NCI-H146 (cell line): ENCODE measurements at regions not wholly inside any gene's neighbourhood (a gene's known extent, or its start where the extent isn't known, plus 50 kb on each side); places are given as distances from the start of the nearest gene placed in this dataset.

Experiments
- DNase-seq: peaks from one replicate; lab custom pipeline; 2025; lab: John Stamatoyannopoulos, UW

DNA sequence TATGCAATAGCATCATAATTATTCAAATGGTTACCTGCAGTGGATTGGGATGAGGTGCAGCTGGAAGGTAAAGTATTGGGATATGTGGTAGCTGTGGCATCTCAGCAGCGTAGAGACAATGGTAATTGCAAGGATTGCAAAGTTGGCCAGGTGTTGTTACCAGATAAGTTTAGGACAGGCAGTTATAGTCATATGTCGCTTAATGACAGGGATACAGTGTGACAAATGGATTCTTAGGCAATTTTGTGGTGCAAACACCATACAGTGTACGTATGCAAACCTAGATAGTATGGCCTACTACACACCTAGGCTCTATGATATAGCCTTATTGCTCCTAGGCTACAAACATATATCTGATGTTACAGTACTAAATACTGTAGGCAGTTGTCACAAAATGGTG, 163.5 kb upstream of the LYZL2 start:
- no peak for DNase-seq

DNA sequence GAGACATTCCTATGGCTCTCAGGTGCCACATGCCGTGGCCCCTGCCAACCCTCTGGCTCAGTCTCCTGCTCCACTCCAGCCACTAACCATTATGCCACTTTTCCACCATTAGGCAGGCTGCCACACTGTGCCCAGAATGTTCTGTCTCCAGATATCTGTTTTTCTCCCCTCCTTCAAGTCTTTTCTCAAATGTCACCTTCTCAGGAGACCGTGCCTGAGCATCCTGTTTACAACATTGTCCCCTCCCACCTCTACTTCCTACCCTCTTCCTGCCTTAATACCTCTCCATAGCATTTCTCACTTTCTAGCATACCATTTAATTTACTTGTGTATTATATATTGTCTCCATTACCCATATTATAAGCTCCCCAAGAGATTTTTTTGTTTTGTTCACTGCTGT, 162.5 kb upstream of the LYZL2 start:
- DNase-seq: no peak

DNA sequence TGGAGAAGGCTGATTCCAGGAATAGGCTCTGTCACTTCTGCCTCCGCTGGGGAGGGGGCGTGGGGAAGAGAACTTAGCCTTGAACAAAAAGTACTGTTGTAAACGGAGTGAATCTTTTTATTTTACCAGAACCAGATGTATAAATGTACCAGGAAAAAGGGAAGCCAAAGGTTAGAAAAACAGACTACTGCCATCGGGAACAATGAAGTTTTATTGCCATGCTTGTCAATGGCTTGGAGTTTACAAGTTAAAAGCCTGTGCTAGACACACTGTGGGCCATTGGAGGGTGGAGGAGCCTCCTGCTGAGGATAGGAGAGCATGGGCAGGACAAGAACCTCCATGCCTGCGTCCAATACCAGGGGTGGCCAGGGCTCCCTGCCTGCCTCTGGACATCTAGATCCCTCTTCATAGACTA, 161.7 kb upstream of the LYZL2 start:
- DNase-seq: no peak

DNA sequence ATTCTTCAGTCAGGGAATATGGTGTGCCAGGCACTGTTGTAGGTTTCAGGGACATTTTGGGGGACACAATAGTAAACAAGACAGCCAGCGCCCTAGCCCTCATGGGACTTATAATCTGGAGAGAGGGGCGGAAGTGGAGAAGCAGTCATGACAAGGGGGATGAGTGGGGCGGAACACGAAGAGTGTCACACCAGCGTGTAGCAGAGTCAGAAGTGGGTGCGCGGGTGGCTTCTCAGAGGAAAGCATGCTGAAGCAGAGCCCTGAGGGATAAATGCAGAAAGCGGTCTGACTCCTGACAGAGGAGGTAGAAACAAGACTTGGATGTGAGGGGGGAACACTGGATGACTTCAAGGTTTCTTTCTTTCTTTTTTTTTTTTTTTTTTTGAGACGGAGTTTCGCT, 160.3 kb upstream of the LYZL2 start:
- no peak for DNase-seq

DNA sequence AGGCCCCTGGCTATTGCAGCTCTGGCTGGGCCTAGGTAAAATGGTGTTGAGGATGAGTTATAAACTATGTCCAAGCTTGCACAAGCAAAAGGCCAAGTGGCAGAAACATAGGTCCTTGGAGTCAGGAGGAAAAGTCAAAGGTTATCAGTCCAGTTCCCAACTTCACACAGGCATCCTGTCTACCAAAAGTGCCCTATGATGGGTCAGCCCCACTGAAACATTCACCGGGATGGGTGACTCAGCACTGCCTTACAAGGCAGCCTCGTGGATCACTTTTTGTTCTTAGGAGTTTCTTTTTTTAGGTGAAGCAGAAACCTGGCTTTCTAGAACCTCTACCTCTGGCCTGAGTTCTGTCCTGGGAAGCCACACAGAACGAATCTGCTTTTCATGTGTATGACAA, 158.8 kb upstream of the LYZL2 start:
- no peak for DNase-seq

DNA sequence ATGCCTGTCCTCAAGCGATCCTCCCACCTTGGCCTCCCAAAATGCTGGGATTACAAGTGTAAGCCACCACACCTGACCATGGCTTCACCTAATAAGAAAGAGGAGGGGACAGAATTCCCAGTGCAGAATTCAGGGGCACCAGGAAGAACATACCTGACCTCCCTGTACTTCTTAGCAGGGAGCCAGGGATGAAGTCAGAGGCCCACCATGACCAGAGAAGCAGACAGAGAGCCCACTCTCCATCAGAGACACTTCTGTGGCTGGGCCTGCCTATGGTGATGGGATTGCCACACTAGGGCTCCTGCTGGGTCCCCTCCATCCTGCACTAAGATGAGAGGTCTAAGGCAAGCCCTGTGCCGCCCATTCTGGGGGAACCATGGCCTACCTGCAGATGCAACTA, 157.4 kb upstream of the LYZL2 start:
- DNase-seq: no peak

DNA sequence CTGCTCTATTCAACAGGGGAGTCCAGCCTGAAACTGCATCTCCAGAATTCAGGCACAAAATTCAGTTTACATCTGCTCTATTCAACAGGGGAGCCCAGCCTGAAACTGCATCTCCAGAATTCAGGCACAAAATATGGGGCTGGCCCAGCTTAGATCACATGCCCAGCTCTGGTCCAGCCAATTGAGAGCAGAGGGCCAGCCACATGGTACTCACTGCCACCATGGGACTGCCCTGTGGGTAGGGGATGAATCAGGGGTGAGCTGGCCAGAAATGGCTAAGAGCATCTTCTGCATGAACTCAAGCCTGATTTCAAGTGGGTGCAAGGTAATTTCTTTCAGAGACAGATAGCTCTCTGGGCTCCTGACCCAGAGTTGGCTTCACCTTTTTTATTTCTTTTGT, 156.6 kb upstream of the LYZL2 start:
- no peak for DNase-seq

DNA sequence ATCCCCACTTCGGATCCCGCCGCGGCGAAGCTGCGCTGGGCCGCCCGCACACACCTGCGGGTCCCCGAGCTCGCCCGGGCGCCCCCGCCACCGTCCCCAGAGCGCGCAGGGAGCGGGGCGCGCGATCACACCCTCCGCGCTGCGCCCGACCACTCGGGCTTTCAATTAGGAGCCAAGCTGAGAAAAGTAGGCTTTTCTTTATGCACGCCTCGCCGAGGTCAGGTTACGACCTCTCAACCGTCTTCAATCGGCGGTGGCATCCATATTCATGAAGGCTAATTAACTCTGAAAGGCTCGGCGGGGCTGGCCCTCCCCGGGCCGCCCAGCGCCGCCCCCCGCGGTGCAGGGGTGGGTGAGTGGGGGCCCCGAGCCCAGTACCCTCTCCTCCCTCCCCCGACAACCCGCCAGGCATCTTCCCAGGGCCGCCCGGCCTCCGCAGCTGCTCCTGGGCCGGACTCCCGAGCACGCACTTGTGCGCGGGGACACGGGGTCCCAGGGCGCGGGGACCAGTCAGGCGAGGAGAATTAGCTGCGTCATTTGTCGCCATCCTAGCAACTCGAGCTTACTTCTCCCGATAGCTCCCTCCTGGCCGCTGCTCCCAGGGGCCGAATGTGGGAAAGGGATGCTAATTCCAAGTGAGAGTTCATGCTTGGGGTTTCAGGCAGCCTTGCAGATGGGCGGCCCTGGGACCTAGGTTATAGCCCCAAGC, 155.5 kb upstream of the LYZL2 start:
- peak; percentile 21 for DNase-seq

DNA sequence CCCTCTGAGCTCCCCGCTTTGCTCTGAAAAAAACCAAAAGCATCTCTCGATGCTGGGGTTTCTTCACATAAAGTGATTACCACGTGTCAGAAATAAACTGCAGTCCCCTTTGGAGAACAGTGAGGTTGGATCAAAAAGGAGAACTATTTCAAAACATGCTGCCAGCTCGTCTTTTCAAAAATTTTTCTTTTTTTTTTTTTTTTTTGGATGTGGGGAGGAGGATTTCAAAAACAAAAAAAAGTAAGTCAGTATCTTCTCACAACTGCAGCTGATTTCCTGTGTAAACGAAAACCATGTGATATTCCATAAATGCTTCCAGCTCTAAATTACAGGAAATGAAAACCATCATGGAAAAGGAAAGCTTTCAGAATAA, 155.0 kb upstream of the LYZL2 start:
- DNase-seq: no peak

DNA sequence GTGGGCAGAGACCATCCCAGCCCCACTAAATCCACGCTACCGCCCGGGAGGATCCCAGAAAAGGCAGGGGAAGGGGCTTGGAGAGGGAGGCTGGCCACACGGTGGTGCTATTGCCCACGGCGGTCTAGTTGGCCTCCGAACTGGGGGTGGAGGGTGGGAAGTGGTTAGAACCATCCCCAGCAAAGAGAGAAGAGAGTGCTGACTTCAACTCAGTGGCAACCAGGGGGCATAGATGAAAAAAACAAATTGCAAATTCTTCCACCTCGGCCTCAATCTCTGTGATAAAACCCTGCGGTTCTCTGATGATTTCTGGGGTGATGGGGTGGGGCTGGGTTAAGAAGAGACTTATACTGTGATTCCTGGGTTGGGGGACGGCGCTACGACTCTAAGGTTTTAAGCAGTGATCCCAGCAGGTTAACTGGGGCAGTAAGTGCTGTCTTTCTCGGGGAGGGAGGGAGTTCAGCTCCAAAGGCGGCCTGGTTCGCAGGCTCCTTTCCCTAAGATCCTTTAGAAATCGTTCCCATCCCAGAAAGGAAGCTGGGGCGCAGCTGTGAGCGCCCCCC, 154.5 kb upstream of the LYZL2 start:
- peak; percentile 23 for DNase-seq

DNA sequence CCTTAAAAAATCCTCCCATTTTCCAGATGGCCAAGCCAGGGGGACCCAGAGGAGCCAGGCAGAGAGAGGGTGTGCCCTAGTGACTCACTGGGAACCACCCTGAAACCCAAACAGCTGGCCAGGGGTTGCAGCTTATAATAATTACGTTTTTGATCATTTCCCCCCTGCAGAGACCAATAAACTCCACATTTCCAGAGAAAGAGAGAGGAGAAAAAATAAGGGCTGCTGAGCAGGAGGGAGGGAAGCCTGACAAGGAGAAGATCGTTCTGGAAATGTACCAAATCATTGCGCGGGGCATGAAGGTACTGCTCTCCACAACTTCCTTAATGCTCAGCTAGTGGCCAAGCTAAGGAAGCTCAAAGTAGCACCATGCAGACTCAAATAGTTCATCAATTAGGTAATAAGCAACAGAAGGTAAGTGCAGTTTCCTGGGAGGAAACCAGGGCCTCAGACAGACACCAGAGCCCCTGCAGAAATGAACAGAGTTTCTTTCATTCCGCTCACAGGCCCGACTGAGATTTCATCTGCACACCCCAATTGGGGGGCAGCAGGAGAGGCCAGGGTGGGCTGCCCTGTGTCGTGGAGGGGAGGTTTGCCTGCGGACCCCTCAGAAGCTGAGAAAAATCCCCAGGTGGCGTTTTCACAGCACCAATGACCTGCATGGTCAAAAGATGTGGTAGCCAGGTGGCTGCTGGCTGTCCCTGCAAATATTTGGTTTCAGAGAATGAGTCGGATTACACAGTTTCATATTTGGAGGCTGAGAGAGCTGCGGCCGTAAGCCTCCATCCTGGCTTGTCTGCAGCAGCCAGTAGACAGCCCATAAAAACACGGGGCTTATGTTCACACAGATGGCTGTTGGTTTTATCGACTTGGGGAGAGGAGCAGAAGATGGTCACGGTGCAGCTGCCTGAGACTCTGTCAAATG, 153.2 kb upstream of the LYZL2 start:
- DNase-seq: no peak

DNA sequence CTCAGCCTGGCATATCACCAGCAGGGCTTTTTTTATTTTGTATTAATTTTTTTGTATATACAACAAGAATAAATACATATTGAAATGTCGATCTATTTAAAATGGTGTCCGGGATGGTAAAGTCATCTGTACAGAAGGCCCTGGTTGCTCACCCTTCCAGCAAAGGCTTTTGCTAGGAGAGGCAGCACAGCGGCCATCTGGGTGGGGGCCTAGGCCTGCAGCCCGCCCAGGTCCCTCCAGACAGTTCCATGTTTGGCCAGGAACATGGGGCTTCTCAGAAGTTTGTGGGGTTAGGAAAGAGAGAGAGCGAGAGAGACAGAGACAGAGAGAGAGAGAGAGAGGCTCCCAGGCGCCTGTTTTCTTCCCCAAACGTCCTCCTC, 152.6 kb upstream of the LYZL2 start:
- no peak for DNase-seq

DNA sequence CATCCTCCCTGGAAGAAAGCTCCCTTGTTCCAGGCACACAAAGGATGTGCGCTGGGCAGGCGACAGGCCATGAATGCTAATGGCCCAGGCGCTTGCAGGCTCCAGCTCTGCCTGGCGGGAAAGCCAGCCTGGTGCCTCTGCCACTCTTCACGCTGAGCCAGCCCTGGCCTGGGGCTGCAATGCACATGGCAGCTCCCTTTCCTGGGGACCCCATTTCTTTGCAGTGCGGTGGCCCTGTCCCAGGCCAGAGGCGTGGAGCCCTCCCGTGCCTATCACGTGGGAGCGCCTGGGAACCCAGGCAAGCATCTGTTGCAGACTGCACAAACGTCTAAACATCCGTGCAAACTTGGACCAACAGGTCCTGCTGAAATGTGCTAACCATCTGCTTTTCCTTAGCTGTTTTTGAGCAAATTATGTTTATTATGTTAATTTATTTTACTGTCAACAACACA, 152.1 kb upstream of the LYZL2 start:
- DNase-seq: no peak

DNA sequence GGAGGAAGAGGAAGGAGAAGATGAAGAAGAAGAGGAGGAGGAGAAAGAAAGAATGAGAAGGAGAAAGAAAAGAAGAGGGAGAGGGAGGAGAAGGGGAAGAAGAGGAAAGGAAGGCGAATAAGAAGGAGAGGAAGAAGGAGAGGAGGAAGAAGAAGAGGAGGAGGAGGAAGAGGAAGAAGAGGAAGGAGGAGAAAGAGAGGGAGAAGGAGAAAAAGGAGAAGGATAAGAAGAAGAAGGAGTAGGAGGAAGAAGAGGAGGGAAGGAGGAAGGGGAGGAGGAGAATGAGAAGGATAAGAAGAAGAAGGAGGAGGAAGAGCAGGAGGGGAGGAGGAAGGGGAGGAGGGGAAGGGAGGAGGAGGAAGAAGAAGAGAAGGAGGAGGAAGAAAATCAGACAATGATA, 149.2 kb upstream of the LYZL2 start:
- no peak for DNase-seq

DNA sequence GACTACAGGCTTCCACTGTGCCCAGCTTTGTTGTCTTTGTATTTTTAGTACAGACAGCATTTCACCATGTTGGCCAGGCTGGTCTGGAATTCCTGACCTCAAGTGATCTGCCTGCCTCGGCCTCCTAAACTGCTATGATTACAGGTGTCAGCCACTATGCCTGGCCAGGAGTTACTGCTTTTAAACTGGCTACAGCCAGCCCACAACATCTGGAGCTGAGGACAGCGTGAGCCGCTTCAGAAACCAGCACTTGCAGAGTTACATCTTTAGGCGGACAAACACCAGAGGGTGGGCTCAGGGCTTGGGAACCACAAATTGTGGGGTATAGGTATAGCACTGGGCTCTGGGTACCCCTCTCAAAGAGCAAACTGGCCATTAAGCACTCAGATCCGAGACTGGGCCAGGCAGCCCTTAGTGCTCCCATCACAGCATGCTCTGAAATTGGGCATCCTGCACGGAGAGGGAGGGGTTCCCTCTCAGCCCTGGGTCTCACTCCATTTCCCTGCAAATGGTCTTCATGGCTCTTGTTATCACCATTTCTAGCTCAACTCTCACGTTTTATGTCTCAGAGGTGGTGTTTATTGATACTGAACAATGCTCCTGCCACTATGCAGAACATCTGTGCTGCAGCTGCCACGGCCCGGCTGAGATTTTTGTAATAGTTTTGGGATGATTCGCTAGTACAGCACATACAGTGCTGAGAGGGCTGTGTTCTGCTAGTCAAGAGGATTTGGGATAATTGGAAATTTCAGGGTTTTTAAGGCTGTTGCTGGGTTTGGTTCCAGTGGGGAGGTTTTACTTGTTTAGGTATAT, 146.4 kb upstream of the LYZL2 start:
- no peak for DNase-seq

DNA sequence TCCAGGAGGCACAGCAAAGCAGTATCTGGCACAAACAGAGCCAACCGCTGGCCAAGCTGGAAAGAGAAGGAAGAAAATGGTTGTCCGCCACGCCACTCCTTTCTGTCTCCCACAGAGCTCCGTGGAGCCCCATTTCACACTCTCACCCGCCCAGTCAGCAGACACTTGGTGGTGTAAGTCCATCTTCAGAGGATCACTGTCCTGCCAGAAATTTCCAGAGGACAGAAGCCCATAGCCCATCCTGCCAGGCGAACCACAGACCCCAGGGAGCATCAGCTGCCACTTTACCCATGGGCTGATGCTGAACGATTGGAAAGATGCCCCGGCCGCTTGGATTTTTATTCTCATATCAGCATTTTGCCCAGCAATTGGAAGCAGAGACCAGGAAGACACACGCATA, 144.7 kb upstream of the LYZL2 start:
- DNase-seq: no peak

DNA sequence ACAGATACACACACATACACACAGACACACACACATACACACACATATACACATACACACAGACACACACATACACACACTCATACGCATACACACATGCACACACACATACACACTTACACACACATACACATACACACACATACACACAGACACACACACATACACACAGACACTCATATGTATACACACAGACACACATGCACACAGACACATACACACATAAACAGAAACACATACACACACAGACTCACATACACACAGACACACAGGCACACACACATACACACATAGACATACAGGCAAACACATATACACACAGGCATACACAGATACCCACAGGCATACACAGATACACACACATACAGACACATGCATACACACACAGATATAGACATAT, 143.9 kb upstream of the LYZL2 start:
- DNase-seq: no peak

DNA sequence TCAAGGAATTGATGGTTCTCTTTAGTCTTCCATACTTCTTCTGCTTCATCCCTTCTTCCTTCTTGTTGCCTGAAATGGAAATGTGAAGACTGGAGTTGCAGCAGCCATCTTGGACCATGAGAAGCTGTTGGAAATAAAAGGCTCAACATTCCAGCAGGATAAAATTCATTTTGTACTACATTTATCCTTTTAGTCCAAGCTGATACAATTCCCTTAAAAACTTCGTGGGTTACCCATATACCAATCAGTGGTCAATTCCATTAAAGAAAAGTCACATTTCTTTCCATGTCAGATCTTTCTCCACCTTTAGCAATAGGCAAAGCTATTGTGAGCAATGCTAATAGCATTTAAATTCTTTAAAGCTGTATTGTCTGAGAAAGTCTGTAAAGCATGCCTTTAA, 141.3 kb upstream of the LYZL2 start:
- DNase-seq: no peak

DNA sequence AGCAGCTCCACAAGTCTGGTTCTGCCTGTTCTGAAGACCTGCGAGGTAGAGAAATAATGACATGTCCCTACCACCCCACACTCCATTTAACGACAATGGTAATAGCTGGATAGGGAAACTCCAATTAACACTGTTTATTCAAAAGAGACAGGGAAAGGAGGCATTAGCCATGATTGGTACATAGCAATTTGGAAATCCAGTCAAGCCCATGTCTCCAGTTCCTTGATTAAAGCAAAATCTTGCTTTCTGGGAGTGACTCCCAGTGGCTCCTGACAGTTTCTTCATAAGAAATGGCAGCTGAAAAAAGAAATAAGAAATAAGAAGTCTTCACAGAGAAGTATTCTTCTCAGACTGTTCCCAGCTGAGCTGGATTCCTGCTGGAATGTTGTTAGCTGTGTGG, 140.7 kb upstream of the LYZL2 start:
- DNase-seq: no peak

DNA sequence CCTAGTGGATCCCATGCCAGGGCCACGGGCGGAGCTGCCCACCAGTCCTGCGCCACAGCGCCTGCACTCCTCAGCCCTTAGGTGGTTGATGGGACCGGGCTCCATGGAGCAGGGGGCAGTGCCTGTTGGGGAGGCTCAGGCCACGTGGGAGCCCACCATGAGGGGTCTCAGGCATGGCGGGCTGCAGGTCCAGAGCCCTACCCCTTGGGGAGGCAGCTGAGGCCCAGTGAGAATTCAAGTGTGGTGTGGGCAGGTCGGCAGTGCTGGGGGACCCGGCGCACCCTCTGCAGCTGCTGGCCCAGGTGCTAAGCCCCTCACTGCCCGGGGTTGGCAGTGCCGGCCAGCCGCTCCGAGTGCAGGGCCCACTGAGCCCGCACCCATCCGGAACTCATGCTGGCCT, 139.8 kb upstream of the LYZL2 start:
- no peak for DNase-seq

DNA sequence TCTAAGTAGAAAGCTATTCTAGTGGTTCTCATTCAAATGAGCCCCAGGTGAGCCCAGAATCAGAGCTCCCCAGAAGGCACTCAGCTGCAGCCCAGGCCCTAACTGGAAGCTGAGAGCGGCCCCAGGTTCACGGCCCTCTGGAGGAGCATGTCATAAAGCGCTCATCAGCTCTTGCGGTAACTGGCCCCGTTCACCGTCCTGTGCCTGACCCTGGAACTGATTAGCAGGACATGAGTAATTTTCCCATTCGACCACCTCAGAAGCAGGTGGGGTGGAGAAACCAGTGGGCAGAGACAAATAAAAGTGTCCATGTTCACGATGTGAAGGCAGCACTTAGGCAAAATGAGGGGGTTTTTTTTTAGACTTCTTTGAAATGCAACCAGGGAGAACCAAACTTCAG, 136.1 kb upstream of the LYZL2 start:
- no peak for DNase-seq

DNA sequence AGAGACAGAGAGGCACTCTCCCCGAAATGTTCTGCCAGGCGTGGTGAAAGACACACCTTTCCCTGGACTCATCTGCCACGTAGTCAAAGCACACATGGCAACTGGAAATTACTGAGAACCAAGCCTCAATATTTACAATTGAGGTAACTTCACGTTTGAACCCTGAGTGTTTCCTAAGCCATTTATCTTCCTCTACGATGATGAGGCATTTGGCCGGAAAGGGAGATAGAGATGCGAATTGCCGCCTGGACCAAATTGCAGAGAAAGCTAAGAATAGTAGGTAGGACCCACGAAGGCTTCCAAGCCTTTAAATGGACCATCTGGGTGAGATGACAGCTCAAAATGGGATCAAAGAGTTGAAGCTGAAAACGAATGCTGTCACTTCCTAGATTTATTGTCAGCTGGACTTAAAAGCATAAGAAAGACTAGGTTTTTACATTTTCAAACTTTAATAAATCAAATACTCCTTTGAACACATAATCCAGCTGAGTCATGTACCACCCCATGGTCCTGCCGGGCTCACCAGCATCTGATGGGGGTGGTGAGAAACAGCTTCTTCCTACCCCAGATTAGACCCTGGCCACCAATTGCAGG, 135.6 kb upstream of the LYZL2 start:
- DNase-seq: no peak
